Urothelium cell line (cell line): ENCODE measurements at regions not wholly inside any gene's neighbourhood (a gene's known extent, or its start where the extent isn't known, plus 50 kb on each side); places are given as distances from the start of the nearest gene placed in this dataset.
"Not testable (repeated sequence)": the region's sequence is repeated elsewhere in the genome, so short reads cannot be mapped to it uniquely, and the experiment has no call there.

Source experiments
- DNase-seq: peaks from one replicate; pipeline ENCODE4 v3.0.0; 2011; ENCODE audit warnings: low spot score, mixed read lengths
- FAIRE-seq: peaks from 2 replicates; lab custom pipeline; 2011; peaks lifted over from hg19 to GRCh38; lab: Jason Lieb, UNC

GRCh38 chr9:120338340-120338739 lies 241.6 kb downstream of the CDK5RAP2 start:
- DNase-seq (no peak), FAIRE-seq (no peak)

GRCh38 chr9:120337131-120337530 lies 242.8 kb downstream of the CDK5RAP2 start:
- DNase-seq, result no peak
- no peak for FAIRE-seq

GRCh38 chr9:120336753-120337090 lies 243.2 kb downstream of the CDK5RAP2 start:
- FAIRE-seq (no peak), DNase-seq (no peak)

GRCh38 chr9:120336021-120336752 lies 243.8 kb downstream of the CDK5RAP2 start:
- DNase-seq (no peak), FAIRE-seq (no peak)

GRCh38 chr9:120331913-120332312 lies 248.1 kb downstream of the CDK5RAP2 start:
- FAIRE-seq (no peak), DNase-seq (no peak)

- no peak for DNase-seq
- no peak for FAIRE-seq
These were observed 249.9 kb downstream of the CDK5RAP2 start for GRCh38 chr9:120330031-120330430.

GRCh38 chr9:120327322-120327721 lies 252.6 kb downstream of the CDK5RAP2 start:
- DNase-seq, result no peak
- no peak for FAIRE-seq

- DNase-seq (no peak), FAIRE-seq (no peak)
These were observed 253.8 kb downstream of the CDK5RAP2 start for GRCh38 chr9:120326049-120326693.

- FAIRE-seq (no peak), DNase-seq (no peak)
These were observed 254.8 kb downstream of the CDK5RAP2 start for GRCh38 chr9:120324996-120325642.

- DNase-seq (no peak), FAIRE-seq (no peak)
These were observed 255.5 kb downstream of the CDK5RAP2 start for GRCh38 chr9:120324461-120324860.

GRCh38 chr9:120323125-120323524 lies 256.8 kb downstream of the CDK5RAP2 start:
- DNase-seq, result no peak
- FAIRE-seq, result no peak

- DNase-seq (no peak), FAIRE-seq (no peak)
These were observed 260.5 kb downstream of the CDK5RAP2 start for GRCh38 chr9:120319452-120319851.

GRCh38 chr9:120315154-120315553 lies 264.8 kb downstream of the CDK5RAP2 start:
- FAIRE-seq, result no peak

GRCh38 chr9:120312031-120312430 lies 267.9 kb downstream of the CDK5RAP2 start:
- DNase-seq (no peak), FAIRE-seq (no peak)

More at GRCh38 chr9:120315154-120315553, 264.8 kb downstream of the CDK5RAP2 start:
- no peak for DNase-seq

- no peak for FAIRE-seq
These were observed 269.9 kb downstream of the CDK5RAP2 start for GRCh38 chr9:120310035-120310434.

GRCh38 chr9:120308495-120308894 lies 271.5 kb downstream of the CDK5RAP2 start:
- DNase-seq, result no peak
- no peak for FAIRE-seq

More at GRCh38 chr9:120310035-120310434, 269.9 kb downstream of the CDK5RAP2 start:
- DNase-seq, result no peak

- DNase-seq (no peak), FAIRE-seq (no peak)
These were observed 272.4 kb downstream of the CDK5RAP2 start for GRCh38 chr9:120307599-120307998.

- no peak for DNase-seq
- no peak for FAIRE-seq
These were observed 273.4 kb downstream of the CDK5RAP2 start for GRCh38 chr9:120306561-120306960.

GRCh38 chr9:120306088-120306487 lies 273.9 kb downstream of the CDK5RAP2 start:
- no peak for FAIRE-seq
- no peak for DNase-seq

- not testable (repeated sequence) for DNase-seq, FAIRE-seq
These were observed 275.1 kb downstream of the CDK5RAP2 start for GRCh38 chr9:120304896-120305295.

GRCh38 chr9:120303519-120303918 lies 276.4 kb downstream of the CDK5RAP2 start:
- no peak for FAIRE-seq
- DNase-seq, result no peak

GRCh38 chr9:120299785-120300184 lies 280.2 kb downstream of the CDK5RAP2 start:
- FAIRE-seq, result no peak
- no peak for DNase-seq
